Heart right ventricle (tissue), 16 donors: ENCODE measurements at regions not wholly inside any gene's neighbourhood (a gene's known extent, or its start where the extent isn't known, plus 50 kb on each side); places are given as distances from the start of the nearest gene placed in this dataset.

Source experiments
- ATAC-seq, 8 donors: fragments of 200-7000 bp; cut with Tn5 transposase; one replicate each; pipeline ENCODE4 v1.9.1; 2020; ENCODE audit warnings: mild to moderate bottlenecking in 8 of 8, moderate library complexity in 8 of 8, moderate number of reproducible peaks in 1 of 8
- DNase-seq, 2 donors: peaks; one replicate each; pipeline ENCODE4 v3.0.0-alpha.2; 2020
- H3K27ac ChIP-seq, 10 donors: fragments of 200-600 bp; sonication (generic) in 2 of 10; one replicate each; pipeline versions ENCODE4 v1.5.0 to v1.8.0; 2020 to 2022; ENCODE audit warnings: mild to moderate bottlenecking in 3 of 10
- H3K27me3 ChIP-seq, 7 donors: fragments of 200-600 bp; one replicate each; pipeline ENCODE4 v1.8.0; 2021 to 2022; ENCODE audit warnings: mild to moderate bottlenecking in 2 of 7
- H3K36me3 ChIP-seq, 9 donors: fragments of 200-600 bp; sonication (generic) in 1 of 9; one replicate each; pipeline versions ENCODE4 v1.5.0 to v1.8.0; 2020 to 2022; ENCODE audit warnings: mild to moderate bottlenecking in 2 of 9
- H3K4me1 ChIP-seq, 9 donors: fragments of 200-600 bp; sonication (generic) in 1 of 9; one replicate each; pipeline versions ENCODE4 v1.5.0 to v1.8.0; 2020 to 2022; ENCODE audit warnings: mild to moderate bottlenecking in 4 of 9
- H3K4me3 ChIP-seq, 10 donors: fragments of 200-600 bp; sonication (generic) in 2 of 10; one replicate each; pipeline versions ENCODE4 v1.5.0 to v1.8.0; 2020 to 2022; ENCODE audit warnings: mild to moderate bottlenecking in 7 of 10, moderate library complexity in 2 of 10
- H3K9me3 ChIP-seq, 11 donors: fragments of 200-600 bp in 10 of 11; sonication (generic) in 2 of 11; one replicate each; pipeline versions ENCODE4 v1.5.0 to v1.8.0; 2013 to 2022; ENCODE audit warnings: mild to moderate bottlenecking in 2 of 11, control low read depth in 1 of 11, moderate library complexity in 1 of 11
- CTCF ChIP-seq, 9 donors: fragments of 200-600 bp; sonication (generic) in 2 of 9; IDR thresholded peaks; one replicate each; pipeline versions ENCODE4 v1.5.0 to v1.8.0; 2021 to 2022; ENCODE audit warnings: antibody characterized with exemption in 9 of 9, mild to moderate bottlenecking in 5 of 9, moderate library complexity in 1 of 9
- WGBS, 2 donors: extraction: QIAGEN DNeasy Blood & Tissue Kit; methylation state at CpG; one replicate each; pipeline ENCODE4 v1.1.7; 2013; ENCODE audit warnings: inconsistent platforms in 1 of 2; 5-methylcytosine and 5-hydroxymethylcytosine counted together
- intact Hi-C, 10 donors: fragments of 100-400 bp; cut with DNase I; formaldehyde crosslinking; loops; one replicate each; pipeline versions ENCODE4 v1.11.1 to v1.14.2; 2022
- donor health status: Arrhythmogenic right ventricular cardiomyopathy.
- donor health status: ischemic (EF 13 %, LVEDD 7.1; RV severe dilation, severe dysfunction).
- donor health status: healthy with polysubstance abuse.
- donor health status: DM: no; HTN: yes; CAD: no.
- donor health status: DM: no; HTN: no; CAD: no.
- donor health status: ischemic (EF 25% LVEDD 6.9; RV normal size, moderate dysfunction).
- donor health status: ischemic (EF 25% LVEDD 5.7; RV mildly dilated, moderate dysfunction).
- donor health status: healthy.
- donor health status: DM: yes; HTN: yes; CAD: no.
- donor health status: Ischemic cardiomyopathy.
- donor health status: ischemic (EF 35%, LVEDD 5.7; RV mildly dilated, moderate dysfunction).
- donor health status: nonischemic (EF 11% LVEDD 7.7; RV severe dilation, severe dysfunction).
- donor health status: DM: yes; HTN: yes; CAD: no.
- donor health status: PGD.
- donor health status: ischemic (EF 29% LVEDD 5.4; RV normal size, mild dysfunction).
- donor health status: nonischemic (EF 23%, LVEDD 6.1; RV moderate dilation, normal function).

- Histone ChIP-seq H3K27me3 (peaks cover 0 to 3% (median 0%) of the 10 kb centered on the region in 7 donors), H3K9me3 (no peaks in the 10 kb centered on the region), H3K4me1 (peaks cover 0 to 14% (median 3%) of the 10 kb centered on the region in 9 donors), H3K27ac (no peak overlapping the region), H3K4me3 (no peak overlapping the region), H3K36me3 (no peaks in the 10 kb centered on the region)
- TF ChIP-seq CTCF (IDR thresholded peaks at IDR 0.05) = no peak
- intact Hi-C loops = no loop called here
- 87 to 91% methylated on average over 2 of the region's 2 CpGs for WGBS, 2 donors
- DNase-seq (no peak), ATAC-seq (no peak)
These were observed 170.5 kb upstream of the COPS8 start for GRCh38 chr2:236915186-236915585.

- peaks cover 0 to 14% (median 3%) of the 10 kb centered on the region in 9 donors for H3K4me1 ChIP-seq
- ATAC-seq = no peak
- no peak for DNase-seq
These were observed 170.0 kb upstream of the COPS8 start for GRCh38 chr2:236915726-236916125.

GRCh38 chr2:236916181-236916580, 169.5 kb upstream of the COPS8 start:
- intact Hi-C loops = no loop called here
- Histone ChIP-seq H3K4me1 (peaks cover 0 to 14% (median 3%) of the 10 kb centered on the region in 9 donors), H3K36me3 (no peaks in the 10 kb centered on the region), H3K27ac (no peak overlapping the region), H3K9me3 (no peaks in the 10 kb centered on the region), H3K4me3 (no peak overlapping the region), H3K27me3 (peaks cover 0 to 10% (median 0%) of the 10 kb centered on the region in 7 donors)
- no peak for TF ChIP-seq CTCF (IDR thresholded peaks at IDR 0.05)
- no peak for DNase-seq
- ATAC-seq = no peak
- WGBS, 2 donors = 84 to 88% methylated on average over 3 of the region's 3 CpGs

More at GRCh38 chr2:236915726-236916125, 170.0 kb upstream of the COPS8 start:
- Histone ChIP-seq H3K36me3 (no peaks in the 10 kb centered on the region), H3K27ac (no peak overlapping the region), H3K9me3 (no peaks in the 10 kb centered on the region), H3K27me3 (peaks cover 0 to 8% (median 0%) of the 10 kb centered on the region in 7 donors), H3K4me3 (no peak overlapping the region)
- intact Hi-C loops = no loop called here
- 90 to 94% methylated on average over 8 of the region's 8 CpGs for WGBS, 2 donors
- TF ChIP-seq CTCF (IDR thresholded peaks at IDR 0.05) = no peak

- Histone ChIP-seq H3K9me3 (no peaks in the 10 kb centered on the region), H3K36me3 (no peaks in the 10 kb centered on the region), H3K27ac (no peak overlapping the region), H3K4me3 (no peak overlapping the region), H3K27me3 (peaks cover 0 to 15% (median 0%) of the 10 kb centered on the region in 7 donors), H3K4me1 (peaks cover 0 to 14% (median 3%) of the 10 kb centered on the region in 9 donors)
- ATAC-seq = no peak
- WGBS, 2 donors = 92 to 96% methylated on average over 4 of the region's 4 CpGs
- no peak for DNase-seq
- no peak for TF ChIP-seq CTCF (IDR thresholded peaks at IDR 0.05)
- intact Hi-C loops = no loop called here
These were observed 169.0 kb upstream of the COPS8 start for GRCh38 chr2:236916651-236917050.
